ENCODE measurements at regions not wholly inside any gene's neighbourhood (a gene's known extent, or its start where the extent isn't known, plus 50 kb on each side); places are given as distances from the start of the nearest gene placed in this dataset.

- Mint-ChIP-seq H3K27ac (no peak overlapping the region), H3K27me3 (no peaks in the 10 kb centered on the region), H3K9me3 (no peaks in the 10 kb centered on the region), H3K4me3 (no peak overlapping the region), H3K4me1 (no peaks in the 10 kb centered on the region)
- no peak for DNase-seq
- ATAC-seq, result no peak
These were observed 435.7 kb upstream of the RIOK2 start for GRCh38 chr5:97618721-97619120.

- Mint-ChIP-seq H3K4me1 (no peaks in the 10 kb centered on the region), H3K27me3 (no peaks in the 10 kb centered on the region), H3K4me3 (no peak overlapping the region), H3K9me3 (no peaks in the 10 kb centered on the region), H3K27ac (no peak overlapping the region)
- ATAC-seq (no peak), DNase-seq (no peak)
These were observed 440.4 kb upstream of the RIOK2 start for GRCh38 chr5:97623441-97623840.

GRCh38 chr5:97624886-97625285, 441.8 kb upstream of the RIOK2 start:
- Mint-ChIP-seq H3K27ac (no peak overlapping the region), H3K4me3 (no peak overlapping the region), H3K27me3 (no peaks in the 10 kb centered on the region), H3K9me3 (no peaks in the 10 kb centered on the region), H3K4me1 (no peaks in the 10 kb centered on the region)
- ATAC-seq (no peak), DNase-seq (no peak)

GRCh38 chr5:97627272-97627671, 444.2 kb upstream of the RIOK2 start:
- no peak overlapping the region for H3K4me3 Mint-ChIP-seq
- H3K27ac Mint-ChIP-seq, result no peak overlapping the region
- DNase-seq (no peak), ATAC-seq (no peak)
- peaks cover 0 to 7% of the 10 kb centered on the region in 2 donors for H3K9me3 Mint-ChIP-seq
- H3K27me3 Mint-ChIP-seq, result no peaks in the 10 kb centered on the region
- H3K4me1 Mint-ChIP-seq, result no peaks in the 10 kb centered on the region

- DNase-seq (no peak), ATAC-seq (no peak)
- no peak overlapping the region for H3K27ac Mint-ChIP-seq
- no peaks in the 10 kb centered on the region for H3K4me1 Mint-ChIP-seq
- H3K27me3 Mint-ChIP-seq, result no peaks in the 10 kb centered on the region
- H3K9me3 Mint-ChIP-seq, result peaks cover 0 to 7% of the 10 kb centered on the region in 2 donors
- H3K4me3 Mint-ChIP-seq, result no peak overlapping the region
These were observed 445.0 kb upstream of the RIOK2 start for GRCh38 chr5:97628031-97628430.

GRCh38 chr5:97628807-97629206, 445.8 kb upstream of the RIOK2 start:
- Mint-ChIP-seq H3K27ac (no peak overlapping the region), H3K4me3 (no peak overlapping the region), H3K9me3 (peaks cover 0 to 7% of the 10 kb centered on the region in 2 donors), H3K27me3 (no peaks in the 10 kb centered on the region), H3K4me1 (no peaks in the 10 kb centered on the region)
- ATAC-seq (no peak), DNase-seq (no peak)

- no peak overlapping the region for H3K4me3 Mint-ChIP-seq
- no peaks in the 10 kb centered on the region for H3K27me3 Mint-ChIP-seq
- H3K9me3 Mint-ChIP-seq, result peaks cover 0 to 7% of the 10 kb centered on the region in 2 donors
- ATAC-seq, result no peak
- H3K4me1 Mint-ChIP-seq, result no peaks in the 10 kb centered on the region
- no peak overlapping the region for H3K27ac Mint-ChIP-seq
- DNase-seq, result no peak
These were observed 446.2 kb upstream of the RIOK2 start for GRCh38 chr5:97629276-97629675.

GRCh38 chr5:97635553-97635952, 452.5 kb upstream of the RIOK2 start:
- H3K27ac Mint-ChIP-seq, result no peak overlapping the region
- no peak for DNase-seq
- peaks cover 5 to 7% of the 10 kb centered on the region in 2 donors for H3K9me3 Mint-ChIP-seq
- no peaks in the 10 kb centered on the region for H3K4me1 Mint-ChIP-seq
- no peaks in the 10 kb centered on the region for H3K27me3 Mint-ChIP-seq
- H3K4me3 Mint-ChIP-seq, result no peak overlapping the region
- ATAC-seq, result no peak

- no peaks in the 10 kb centered on the region for H3K27me3 Mint-ChIP-seq
- H3K4me3 Mint-ChIP-seq, result no peak overlapping the region
- no peak for DNase-seq
- H3K27ac Mint-ChIP-seq, result no peak overlapping the region
- no peaks in the 10 kb centered on the region for H3K4me1 Mint-ChIP-seq
- no peak for ATAC-seq
- H3K9me3 Mint-ChIP-seq, result peaks cover 5 to 6% of the 10 kb centered on the region in 2 donors
These were observed 453.7 kb upstream of the RIOK2 start for GRCh38 chr5:97636766-97637165.

GRCh38 chr5:97641081-97641480, 458.0 kb upstream of the RIOK2 start:
- H3K27ac Mint-ChIP-seq, result no peak overlapping the region
- ATAC-seq, result no peak
- H3K9me3 Mint-ChIP-seq, result peaks cover 5 to 6% of the 10 kb centered on the region in 2 donors
- H3K4me3 Mint-ChIP-seq, result no peak overlapping the region
- no peak for DNase-seq
- no peaks in the 10 kb centered on the region for H3K4me1 Mint-ChIP-seq
- H3K27me3 Mint-ChIP-seq, result no peaks in the 10 kb centered on the region

- ATAC-seq (no peak), DNase-seq (no peak)
- Mint-ChIP-seq H3K9me3 (peaks cover 9 to 11% of the 10 kb centered on the region in 2 donors), H3K27me3 (no peaks in the 10 kb centered on the region), H3K27ac (no peak overlapping the region), H3K4me3 (no peak overlapping the region), H3K4me1 (no peaks in the 10 kb centered on the region)
These were observed 461.2 kb upstream of the RIOK2 start for GRCh38 chr5:97644206-97644605.

- DNase-seq (no peak), ATAC-seq (no peak)
- Mint-ChIP-seq H3K27ac (no peak overlapping the region), H3K4me3 (no peak overlapping the region), H3K9me3 (peaks cover 6 to 17% of the 10 kb centered on the region in 2 donors), H3K4me1 (no peaks in the 10 kb centered on the region), H3K27me3 (no peaks in the 10 kb centered on the region)
These were observed 461.8 kb upstream of the RIOK2 start for GRCh38 chr5:97644896-97645295.

- no peak for DNase-seq
- ATAC-seq, result no peak
- Mint-ChIP-seq H3K27me3 (no peaks in the 10 kb centered on the region), H3K4me3 (no peak overlapping the region), H3K4me1 (no peaks in the 10 kb centered on the region), H3K9me3 (peaks cover 0 to 19% of the 10 kb centered on the region in 2 donors), H3K27ac (peak overlapping the region in 1 of 2 donors; percentile 50)
These were observed 474.2 kb upstream of the RIOK2 start for GRCh38 chr5:97657239-97657638.

- H3K27me3 Mint-ChIP-seq, result no peaks in the 10 kb centered on the region
- DNase-seq, result no peak
- H3K9me3 Mint-ChIP-seq, result peaks cover 0 to 19% of the 10 kb centered on the region in 2 donors
- no peak overlapping the region for H3K27ac Mint-ChIP-seq
- H3K4me3 Mint-ChIP-seq, result no peak overlapping the region
- H3K4me1 Mint-ChIP-seq, result no peaks in the 10 kb centered on the region
- ATAC-seq, result no peak
These were observed 475.3 kb upstream of the RIOK2 start for GRCh38 chr5:97658116-97658900.

- Mint-ChIP-seq H3K4me3 (no peak overlapping the region), H3K4me1 (no peaks in the 10 kb centered on the region), H3K9me3 (no peaks in the 10 kb centered on the region), H3K27me3 (no peaks in the 10 kb centered on the region), H3K27ac (no peak overlapping the region)
- no peak for DNase-seq
- no peak for ATAC-seq
These were observed 483.7 kb upstream of the RIOK2 start for GRCh38 chr5:97666783-97667182.

GRCh38 chr5:97670447-97670846, 487.4 kb upstream of the RIOK2 start:
- Mint-ChIP-seq H3K4me3 (no peak overlapping the region), H3K9me3 (peaks cover 0 to 6% of the 10 kb centered on the region in 2 donors), H3K27ac (no peak overlapping the region), H3K4me1 (no peaks in the 10 kb centered on the region), H3K27me3 (no peaks in the 10 kb centered on the region)
- ATAC-seq (no peak), DNase-seq (no peak)

GRCh38 chr5:97676608-97677007, 493.6 kb upstream of the RIOK2 start:
- H3K27me3 Mint-ChIP-seq, result no peaks in the 10 kb centered on the region
- H3K4me1 Mint-ChIP-seq, result no peaks in the 10 kb centered on the region
- H3K27ac Mint-ChIP-seq, result no peak overlapping the region
- DNase-seq (no peak), ATAC-seq (no peak)
- H3K9me3 Mint-ChIP-seq, result peaks cover 0 to 20% of the 10 kb centered on the region in 2 donors
- no peak overlapping the region for H3K4me3 Mint-ChIP-seq
